Panc1 (cell line): ENCODE measurements at regions not wholly inside any gene's neighbourhood (a gene's known extent, or its start where the extent isn't known, plus 50 kb on each side); places are given as distances from the start of the nearest gene placed in this dataset.
A peak's percentile ranks its signal among the peaks of the same experiment; 100 is the strongest.

Experiments
- ATAC-seq: fragments of 200-7000 bp; cut with Tn5 transposase; 2 replicates; pipeline ENCODE4 v1.9.1; 2020; ENCODE audit warnings: mild to moderate bottlenecking, moderate library complexity
- BruUV-seq: library from RNA; stranded (reverse); fragments of 400-500 nt; replicated peaks from 2 replicates; lab custom pipeline; 2021; lab: Mats Ljungman, UMichigan
- CTCF ChIA-PET: fragments of 300-600 bp; sonication (Branson Sonifier 250); formaldehyde crosslinking; loops from one replicate; lab custom pipeline; 2022; ENCODE audit warnings: antibody characterized with exemption; lab: Charles Lee
- POLR2A ChIA-PET: fragments of 300-600 bp; sonication (Branson Sonifier 250); formaldehyde crosslinking; loops from one replicate; lab custom pipeline; 2022; ENCODE audit warnings: antibody characterized with exemption; lab: Charles Lee
- DNase-seq: peaks from one replicate; pipeline ENCODE4 v3.0.0-alpha.2; 2010; ENCODE audit warnings: low read depth, low spot score
- H3K27ac ChIP-seq: 2 replicates; pipeline ENCODE4 v1.5.1; 2011; ENCODE audit warnings: mild to moderate bottlenecking, low read length, inconsistent platforms
- H3K27me3 ChIP-seq: fragments of 200-500 bp; sonication (Bioruptor generic); 2 replicates; pipeline ENCODE4 v1.6.0; 2014; ENCODE audit warnings: low read length, inconsistent platforms; ENCODE audit not compliant: control insufficient read depth, insufficient read depth
- H3K36me3 ChIP-seq: fragments of 200-500 bp; sonication (Bioruptor generic); 2 replicates; pipeline ENCODE4 v1.5.1; 2014; ENCODE audit warnings: inconsistent platforms, mild to moderate bottlenecking, low read length, moderate library complexity; ENCODE audit not compliant: control insufficient read depth, insufficient read depth
- H3K4me1 ChIP-seq: 2 replicates; pipeline ENCODE4 v1.5.1; 2011; ENCODE audit warnings: inconsistent platforms, mild to moderate bottlenecking, low read length, moderate library complexity; ENCODE audit not compliant: control insufficient read depth, insufficient read depth
- H3K4me3 ChIP-seq, 2 experiments: 2 replicates each; pipeline ENCODE4 v1.5.1; 2011 to 2012; ENCODE audit warnings: low read depth in 2 of 2, low read length in 2 of 2, mild to moderate bottlenecking in 2 of 2, inconsistent platforms in 1 of 2, moderate library complexity in 1 of 2
- H3K9me3 ChIP-seq: fragments of 200-500 bp; sonication (Bioruptor generic); 2 replicates; pipeline ENCODE4 v1.5.1; 2014; ENCODE audit warnings: low read depth, mild to moderate bottlenecking, inconsistent platforms, low read length, moderate library complexity; ENCODE audit not compliant: control insufficient read depth, insufficient read depth
- CTCF ChIP-seq: fragments of 450-650 bp; IDR thresholded peaks from 2 replicates; pipeline ENCODE4 v1.5.1; 2017; ENCODE audit warnings: mild to moderate bottlenecking
- POLR2AphosphoS5 ChIP-seq: IDR thresholded peaks from 2 replicates; pipeline ENCODE4 v1.6.1; 2012; ENCODE audit warnings: mild to moderate bottlenecking, low read depth, low read length, moderate library complexity
- REST ChIP-seq, 2 experiments: IDR thresholded peaks; 2 replicates each; pipeline ENCODE4 v1.6.1; 2011 to 2012; ENCODE audit warnings: low read depth in 2 of 2, control low read depth in 1 of 2, low read length in 1 of 2, mild to moderate bottlenecking in 1 of 2, moderate library complexity in 1 of 2; ENCODE audit not compliant: insufficient read depth in 1 of 2
- SIN3A ChIP-seq: IDR thresholded peaks from 2 replicates; pipeline ENCODE4 v1.6.1; 2012; ENCODE audit warnings: low read depth, mild to moderate bottlenecking, low read length, moderate library complexity, borderline replicate concordance; ENCODE audit not compliant: insufficient read depth
- TCF7L2 ChIP-seq: IDR thresholded peaks from 2 replicates; pipeline ENCODE4 v1.6.1; 2011; ENCODE audit warnings: mild to moderate bottlenecking, low read depth, low read length, inconsistent platforms
- in situ Hi-C: cut with HindIII; loops from 2 replicates; pipeline ENCODE4 v1.10.0; 2016; ENCODE audit warnings: low sequenced_read_pairs, low pct_unique_long_range_greater_than_20kb
- intact Hi-C: fragments of 100-400 bp; cut with micrococcal nuclease; formaldehyde crosslinking; loops from one replicate; pipeline ENCODE4 v1.10.0; 2022; ENCODE audit not compliant: unreplicated experiment

- DNase-seq: peak; percentile 50
- no peaks in the 10 kb centered on the region for H3K36me3 ChIP-seq
- POLR2A ChIA-PET: no interaction called here
- no peaks in the 10 kb centered on the region for H3K4me1 ChIP-seq
- intact Hi-C loops (loop anchor here (1.0 to 5.0 kb wide), 4 partner anchors 87 to 465 kb away; no protein-coding TSS in a partner anchor), in situ Hi-C loops (no loop called here)
- H3K4me3 ChIP-seq: peak overlapping the region; percentile 20 to 41; a peak in 3 of 4 replicates
- CTCF ChIA-PET: interaction anchor here (1.4 kb wide), 1 partner anchor 17 kb away, joined by 6 read pairs; no protein-coding TSS in a partner anchor
- no peak overlapping the region for H3K27ac ChIP-seq
- BruUV-seq: no TSS peak
- peak; percentile 99 for ATAC-seq
- TF ChIP-seq CTCF (peak; percentile 97), SIN3A (no peak)
- H3K9me3 ChIP-seq: no peaks in the 10 kb centered on the region
- H3K27me3 ChIP-seq: peaks cover 26% of the 10 kb centered on the region
Observed at GRCh38 chr7:35537067-35538023, 157.6 kb downstream of the HERPUD2 start.

GRCh38 chr7:35536396-35536826 lies 158.5 kb downstream of the HERPUD2 start:
- Histone ChIP-seq H3K4me3 (no peak overlapping the region), H3K9me3 (no peaks in the 10 kb centered on the region), H3K4me1 (no peaks in the 10 kb centered on the region), H3K36me3 (no peaks in the 10 kb centered on the region), H3K27ac (no peak overlapping the region), H3K27me3 (peaks cover 29% of the 10 kb centered on the region)
- BruUV-seq: no TSS peak
- no peak for ATAC-seq
- in situ Hi-C loops (no loop called here), intact Hi-C loops (loop anchor here (5.0 kb wide), 3 partner anchors 109 to 464 kb away; no protein-coding TSS in a partner anchor)
- no peak for DNase-seq
- TF ChIP-seq CTCF (no peak), POLR2AphosphoS5 (no peak), TCF7L2 (no peak), REST (IDR thresholded peaks at IDR 0.05; ENCODE audit: insufficient read depth in 1 of 2, low read depth in 2 of 2, low read length in 1 of 2) (no peak)
- CTCF ChIA-PET: interaction anchor here (0.9 kb wide), 1 partner anchor 16 kb away, joined by 3 read pairs; no protein-coding TSS in a partner anchor
- POLR2A ChIA-PET: no interaction called here
